ENCODE measurements at regions not wholly inside any gene's neighbourhood (a gene's known extent, or its start where the extent isn't known, plus 50 kb on each side); places are given as distances from the start of the nearest gene placed in this dataset.
A peak's percentile ranks its signal among the peaks of the same experiment; 100 is the strongest.
"Not testable (repeated sequence)": the region's sequence is repeated elsewhere in the genome, so short reads cannot be mapped to it uniquely, and the experiment has no call there.

- H3K27ac ChIP-seq (ENCODE audit: low read length); H3K36me3 ChIP-seq (ENCODE audit: control insufficient read depth in 1 of 2, insufficient read depth in 2 of 2, low read length in 2 of 2); H3K4me3 ChIP-seq (ENCODE audit: low read depth in 1 of 2, low read length in 2 of 2); H3K4me1 ChIP-seq (ENCODE audit: control insufficient read depth in 1 of 2, insufficient read depth in 2 of 2, low read length in 2 of 2); H3K9me3 ChIP-seq (ENCODE audit: control insufficient read depth in 1 of 2, low read length in 2 of 2); H3K27me3 ChIP-seq (ENCODE audit: low read depth, low read length): not testable (repeated sequence)
Measured at GRCh38 chr9:118695249-118695648, 674.0 kb downstream of the BRINP1 start.

GRCh38 chr9:118701985-118702384 is 667.2 kb downstream of the BRINP1 start:
- H3K27ac ChIP-seq (ENCODE audit: low read length): no peak overlapping the region
- no peaks in the 10 kb centered on the region for H3K36me3 ChIP-seq (ENCODE audit: control insufficient read depth in 1 of 2, insufficient read depth in 2 of 2, low read length in 2 of 2)
- H3K4me1 ChIP-seq (ENCODE audit: control insufficient read depth in 1 of 2, insufficient read depth in 2 of 2, low read length in 2 of 2): no peaks in the 10 kb centered on the region
- no peaks in the 10 kb centered on the region for H3K27me3 ChIP-seq (ENCODE audit: low read depth, low read length)
- no peaks in the 10 kb centered on the region for H3K9me3 ChIP-seq (ENCODE audit: control insufficient read depth in 1 of 2, low read length in 2 of 2)
- no peak overlapping the region for H3K4me3 ChIP-seq (ENCODE audit: low read depth in 1 of 2, low read length in 2 of 2)

GRCh38 chr9:118711843-118712242 is 657.4 kb downstream of the BRINP1 start:
- Histone ChIP-seq H3K27ac (ENCODE audit: low read length) (no peak overlapping the region), H3K9me3 (ENCODE audit: control insufficient read depth in 1 of 2, low read length in 2 of 2) (no peaks in the 10 kb centered on the region), H3K27me3 (ENCODE audit: low read depth, low read length) (no peaks in the 10 kb centered on the region), H3K4me1 (ENCODE audit: control insufficient read depth in 1 of 2, insufficient read depth in 2 of 2, low read length in 2 of 2) (no peaks in the 10 kb centered on the region), H3K36me3 (ENCODE audit: control insufficient read depth in 1 of 2, insufficient read depth in 2 of 2, low read length in 2 of 2) (no peaks in the 10 kb centered on the region), H3K4me3 (ENCODE audit: low read depth in 1 of 2, low read length in 2 of 2) (no peak overlapping the region)

GRCh38 chr9:118721276-118721675 is 648.0 kb downstream of the BRINP1 start:
- no peaks in the 10 kb centered on the region for H3K36me3 ChIP-seq (ENCODE audit: control insufficient read depth in 1 of 2, insufficient read depth in 2 of 2, low read length in 2 of 2)
- no peaks in the 10 kb centered on the region for H3K4me1 ChIP-seq (ENCODE audit: control insufficient read depth in 1 of 2, insufficient read depth in 2 of 2, low read length in 2 of 2)
- H3K9me3 ChIP-seq (ENCODE audit: control insufficient read depth in 1 of 2, low read length in 2 of 2): peaks cover 0 to 2% of the 10 kb centered on the region in 2 donors
- no peak overlapping the region for H3K27ac ChIP-seq (ENCODE audit: low read length)
- no peak overlapping the region for H3K4me3 ChIP-seq (ENCODE audit: low read depth in 1 of 2, low read length in 2 of 2)
- H3K27me3 ChIP-seq (ENCODE audit: low read depth, low read length): no peaks in the 10 kb centered on the region

- Histone ChIP-seq H3K27ac (ENCODE audit: low read length) (no peak overlapping the region), H3K4me3 (ENCODE audit: low read depth in 1 of 2, low read length in 2 of 2) (no peak overlapping the region), H3K9me3 (ENCODE audit: control insufficient read depth in 1 of 2, low read length in 2 of 2) (peaks cover 0 to 2% of the 10 kb centered on the region in 2 donors), H3K36me3 (ENCODE audit: control insufficient read depth in 1 of 2, insufficient read depth in 2 of 2, low read length in 2 of 2) (no peaks in the 10 kb centered on the region), H3K4me1 (ENCODE audit: control insufficient read depth in 1 of 2, insufficient read depth in 2 of 2, low read length in 2 of 2) (no peaks in the 10 kb centered on the region), H3K27me3 (ENCODE audit: low read depth, low read length) (no peaks in the 10 kb centered on the region)
Measured at GRCh38 chr9:118721923-118722322, 647.3 kb downstream of the BRINP1 start.

- Histone ChIP-seq H3K27me3 (ENCODE audit: low read depth, low read length) (no peaks in the 10 kb centered on the region), H3K27ac (ENCODE audit: low read length) (no peak overlapping the region), H3K4me3 (ENCODE audit: low read depth in 1 of 2, low read length in 2 of 2) (no peak overlapping the region), H3K4me1 (ENCODE audit: control insufficient read depth in 1 of 2, insufficient read depth in 2 of 2, low read length in 2 of 2) (no peaks in the 10 kb centered on the region), H3K36me3 (ENCODE audit: control insufficient read depth in 1 of 2, insufficient read depth in 2 of 2, low read length in 2 of 2) (no peaks in the 10 kb centered on the region), H3K9me3 (ENCODE audit: control insufficient read depth in 1 of 2, low read length in 2 of 2) (peaks cover 0 to 2% of the 10 kb centered on the region in 2 donors)
Measured at GRCh38 chr9:118729981-118730380, 639.3 kb downstream of the BRINP1 start.

- Histone ChIP-seq H3K4me1 (ENCODE audit: control insufficient read depth in 1 of 2, insufficient read depth in 2 of 2, low read length in 2 of 2) (no peaks in the 10 kb centered on the region), H3K36me3 (ENCODE audit: control insufficient read depth in 1 of 2, insufficient read depth in 2 of 2, low read length in 2 of 2) (no peaks in the 10 kb centered on the region), H3K27ac (ENCODE audit: low read length) (no peak overlapping the region), H3K9me3 (ENCODE audit: control insufficient read depth in 1 of 2, low read length in 2 of 2) (peaks cover 0 to 9% of the 10 kb centered on the region in 2 donors), H3K27me3 (ENCODE audit: low read depth, low read length) (no peaks in the 10 kb centered on the region), H3K4me3 (ENCODE audit: low read depth in 1 of 2, low read length in 2 of 2) (no peak overlapping the region)
Measured at GRCh38 chr9:118732998-118733397, 636.2 kb downstream of the BRINP1 start.

- H3K27ac ChIP-seq (ENCODE audit: low read length): no peak overlapping the region
- H3K4me3 ChIP-seq (ENCODE audit: low read depth in 1 of 2, low read length in 2 of 2): no peak overlapping the region
- H3K4me1 ChIP-seq (ENCODE audit: control insufficient read depth in 1 of 2, insufficient read depth in 2 of 2, low read length in 2 of 2): no peaks in the 10 kb centered on the region
Measured at GRCh38 chr9:118734696-118735095, 634.5 kb downstream of the BRINP1 start.

GRCh38 chr9:118736406-118736805 is 632.8 kb downstream of the BRINP1 start:
- peak overlapping the region in 1 of 2 donors; percentile 11 for H3K4me3 ChIP-seq (ENCODE audit: low read depth in 1 of 2, low read length in 2 of 2)
- H3K9me3 ChIP-seq (ENCODE audit: control insufficient read depth in 1 of 2, low read length in 2 of 2): peaks cover 0 to 9% of the 10 kb centered on the region in 2 donors
- H3K27ac ChIP-seq (ENCODE audit: low read length): no peak overlapping the region
- H3K27me3 ChIP-seq (ENCODE audit: low read depth, low read length): no peaks in the 10 kb centered on the region
- H3K36me3 ChIP-seq (ENCODE audit: control insufficient read depth in 1 of 2, insufficient read depth in 2 of 2, low read length in 2 of 2): no peaks in the 10 kb centered on the region
- H3K4me1 ChIP-seq (ENCODE audit: control insufficient read depth in 1 of 2, insufficient read depth in 2 of 2, low read length in 2 of 2): no peaks in the 10 kb centered on the region

More at GRCh38 chr9:118734696-118735095, 634.5 kb downstream of the BRINP1 start:
- peaks cover 0 to 9% of the 10 kb centered on the region in 2 donors for H3K9me3 ChIP-seq (ENCODE audit: control insufficient read depth in 1 of 2, low read length in 2 of 2)
- H3K36me3 ChIP-seq (ENCODE audit: control insufficient read depth in 1 of 2, insufficient read depth in 2 of 2, low read length in 2 of 2): no peaks in the 10 kb centered on the region
- no peaks in the 10 kb centered on the region for H3K27me3 ChIP-seq (ENCODE audit: low read depth, low read length)

GRCh38 chr9:118751077-118751847 is 618.0 kb downstream of the BRINP1 start:
- no peaks in the 10 kb centered on the region for H3K4me1 ChIP-seq (ENCODE audit: control insufficient read depth in 1 of 2, insufficient read depth in 2 of 2, low read length in 2 of 2)
- H3K4me3 ChIP-seq (ENCODE audit: low read depth in 1 of 2, low read length in 2 of 2): no peak overlapping the region
- H3K27me3 ChIP-seq (ENCODE audit: low read depth, low read length): no peaks in the 10 kb centered on the region
- no peak overlapping the region for H3K27ac ChIP-seq (ENCODE audit: low read length)
- H3K36me3 ChIP-seq (ENCODE audit: control insufficient read depth in 1 of 2, insufficient read depth in 2 of 2, low read length in 2 of 2): no peaks in the 10 kb centered on the region
- peaks cover 0 to 18% of the 10 kb centered on the region in 2 donors for H3K9me3 ChIP-seq (ENCODE audit: control insufficient read depth in 1 of 2, low read length in 2 of 2)

- Histone ChIP-seq H3K9me3 (ENCODE audit: control insufficient read depth in 1 of 2, low read length in 2 of 2) (peaks cover 0 to 18% of the 10 kb centered on the region in 2 donors), H3K4me1 (ENCODE audit: control insufficient read depth in 1 of 2, insufficient read depth in 2 of 2, low read length in 2 of 2) (no peaks in the 10 kb centered on the region), H3K27ac (ENCODE audit: low read length) (no peak overlapping the region), H3K4me3 (ENCODE audit: low read depth in 1 of 2, low read length in 2 of 2) (no peak overlapping the region), H3K36me3 (ENCODE audit: control insufficient read depth in 1 of 2, insufficient read depth in 2 of 2, low read length in 2 of 2) (no peaks in the 10 kb centered on the region), H3K27me3 (ENCODE audit: low read depth, low read length) (no peaks in the 10 kb centered on the region)
Measured at GRCh38 chr9:118751848-118752223, 617.4 kb downstream of the BRINP1 start.

Data from muscle layer of duodenum (tissue), 2 donors.